ENCODE measurements at regions not wholly inside any gene's neighbourhood (a gene's known extent, or its start where the extent isn't known, plus 50 kb on each side); places are given as distances from the start of the nearest gene placed in this dataset.
"Not testable (repeated sequence)": the region's sequence is repeated elsewhere in the genome, so short reads cannot be mapped to it uniquely, and the experiment has no call there.

DNA sequence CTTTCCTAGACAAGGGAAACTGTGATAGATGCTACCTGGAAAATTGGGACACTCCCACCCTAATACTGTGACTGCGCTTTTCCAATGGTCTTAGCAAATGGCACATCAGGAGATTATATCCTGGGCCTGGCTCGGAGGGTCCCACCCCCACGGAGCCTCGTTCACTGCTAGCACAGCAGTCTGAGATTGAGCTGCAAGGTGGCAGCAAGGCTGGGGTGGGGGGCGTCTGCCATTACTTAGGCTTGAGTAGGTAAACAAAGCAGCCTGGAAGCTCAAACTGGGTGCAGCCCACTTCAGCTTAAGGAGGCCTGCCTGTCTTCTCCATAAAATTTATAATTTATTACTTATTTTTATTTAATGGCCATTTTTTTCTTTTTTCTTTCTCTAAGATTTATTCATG, 802.1 kb upstream of the SLC39A10 start (continued):
- TF ChIP-seq, protein P1, sequence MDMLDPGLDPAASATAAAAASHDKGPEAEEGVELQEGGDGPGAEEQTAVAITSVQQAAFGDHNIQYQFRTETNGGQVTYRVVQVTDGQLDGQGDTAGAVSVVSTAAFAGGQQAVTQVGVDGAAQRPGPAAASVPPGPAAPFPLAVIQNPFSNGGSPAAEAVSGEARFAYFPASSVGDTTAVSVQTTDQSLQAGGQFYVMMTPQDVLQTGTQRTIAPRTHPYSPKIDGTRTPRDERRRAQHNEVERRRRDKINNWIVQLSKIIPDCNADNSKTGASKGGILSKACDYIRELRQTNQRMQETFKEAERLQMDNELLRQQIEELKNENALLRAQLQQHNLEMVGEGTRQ (CRISPR knock-in tag; IDR thresholded peaks at IDR 0.05), result no peak
- TF ChIP-seq, protein P2, sequence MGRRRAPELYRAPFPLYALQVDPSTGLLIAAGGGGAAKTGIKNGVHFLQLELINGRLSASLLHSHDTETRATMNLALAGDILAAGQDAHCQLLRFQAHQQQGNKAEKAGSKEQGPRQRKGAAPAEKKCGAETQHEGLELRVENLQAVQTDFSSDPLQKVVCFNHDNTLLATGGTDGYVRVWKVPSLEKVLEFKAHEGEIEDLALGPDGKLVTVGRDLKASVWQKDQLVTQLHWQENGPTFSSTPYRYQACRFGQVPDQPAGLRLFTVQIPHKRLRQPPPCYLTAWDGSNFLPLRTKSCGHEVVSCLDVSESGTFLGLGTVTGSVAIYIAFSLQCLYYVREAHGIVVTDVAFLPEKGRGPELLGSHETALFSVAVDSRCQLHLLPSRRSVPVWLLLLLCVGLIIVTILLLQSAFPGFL (CRISPR knock-in tag; IDR thresholded peaks at IDR 0.05; ENCODE audit: borderline replicate concordance), result no peak
- TF ChIP-seq, protein P3, sequence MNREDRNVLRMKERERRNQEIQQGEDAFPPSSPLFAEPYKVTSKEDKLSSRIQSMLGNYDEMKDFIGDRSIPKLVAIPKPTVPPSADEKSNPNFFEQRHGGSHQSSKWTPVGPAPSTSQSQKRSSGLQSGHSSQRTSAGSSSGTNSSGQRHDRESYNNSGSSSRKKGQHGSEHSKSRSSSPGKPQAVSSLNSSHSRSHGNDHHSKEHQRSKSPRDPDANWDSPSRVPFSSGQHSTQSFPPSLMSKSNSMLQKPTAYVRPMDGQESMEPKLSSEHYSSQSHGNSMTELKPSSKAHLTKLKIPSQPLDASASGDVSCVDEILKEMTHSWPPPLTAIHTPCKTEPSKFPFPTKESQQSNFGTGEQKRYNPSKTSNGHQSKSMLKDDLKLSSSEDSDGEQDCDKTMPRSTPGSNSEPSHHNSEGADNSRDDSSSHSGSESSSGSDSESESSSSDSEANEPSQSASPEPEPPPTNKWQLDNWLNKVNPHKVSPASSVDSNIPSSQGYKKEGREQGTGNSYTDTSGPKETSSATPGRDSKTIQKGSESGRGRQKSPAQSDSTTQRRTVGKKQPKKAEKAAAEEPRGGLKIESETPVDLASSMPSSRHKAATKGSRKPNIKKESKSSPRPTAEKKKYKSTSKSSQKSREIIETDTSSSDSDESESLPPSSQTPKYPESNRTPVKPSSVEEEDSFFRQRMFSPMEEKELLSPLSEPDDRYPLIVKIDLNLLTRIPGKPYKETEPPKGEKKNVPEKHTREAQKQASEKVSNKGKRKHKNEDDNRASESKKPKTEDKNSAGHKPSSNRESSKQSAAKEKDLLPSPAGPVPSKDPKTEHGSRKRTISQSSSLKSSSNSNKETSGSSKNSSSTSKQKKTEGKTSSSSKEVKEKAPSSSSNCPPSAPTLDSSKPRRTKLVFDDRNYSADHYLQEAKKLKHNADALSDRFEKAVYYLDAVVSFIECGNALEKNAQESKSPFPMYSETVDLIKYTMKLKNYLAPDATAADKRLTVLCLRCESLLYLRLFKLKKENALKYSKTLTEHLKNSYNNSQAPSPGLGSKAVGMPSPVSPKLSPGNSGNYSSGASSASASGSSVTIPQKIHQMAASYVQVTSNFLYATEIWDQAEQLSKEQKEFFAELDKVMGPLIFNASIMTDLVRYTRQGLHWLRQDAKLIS (CRISPR knock-in tag; IDR thresholded peaks at IDR 0.05; ENCODE audit: borderline replicate concordance), result no peak
- TF ChIP-seq, protein P4, sequence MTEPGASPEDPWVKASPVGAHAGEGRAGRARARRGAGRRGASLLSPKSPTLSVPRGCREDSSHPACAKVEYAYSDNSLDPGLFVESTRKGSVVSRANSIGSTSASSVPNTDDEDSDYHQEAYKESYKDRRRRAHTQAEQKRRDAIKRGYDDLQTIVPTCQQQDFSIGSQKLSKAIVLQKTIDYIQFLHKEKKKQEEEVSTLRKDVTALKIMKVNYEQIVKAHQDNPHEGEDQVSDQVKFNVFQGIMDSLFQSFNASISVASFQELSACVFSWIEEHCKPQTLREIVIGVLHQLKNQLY (CRISPR knock-in tag; IDR thresholded peaks at IDR 0.05), result no peak
- no peak for TF ChIP-seq ATF1 (CRISPR knock-in tag; IDR thresholded peaks at IDR 0.05)

DNA sequence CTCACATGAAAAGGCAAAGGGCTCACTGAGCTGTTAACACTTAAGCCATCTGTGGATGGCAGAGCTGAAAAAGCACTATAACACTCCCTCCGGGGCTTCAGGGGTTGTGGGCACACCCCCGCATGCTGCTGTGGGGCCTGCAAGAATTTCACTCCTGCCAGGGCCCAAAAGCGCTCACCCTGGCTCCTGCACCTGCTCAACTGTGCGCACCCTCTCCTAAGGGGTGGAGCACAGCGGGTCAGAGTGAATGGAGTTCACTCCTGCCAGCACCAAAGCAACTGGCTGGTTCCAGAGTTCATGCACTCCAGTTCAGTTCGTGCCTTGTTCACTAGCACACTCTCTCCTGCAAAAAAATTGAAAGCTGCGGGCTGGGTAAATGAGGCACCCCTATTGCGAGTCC, 814.2 kb upstream of the SLC39A10 start:
- no peaks in the 10 kb centered on the region for H3K9me3 Mint-ChIP-seq
- no peak overlapping the region for H3K4me3 Mint-ChIP-seq
- H3K36me3 Mint-ChIP-seq, result no peaks in the 10 kb centered on the region
- no peak overlapping the region for H3K27ac Mint-ChIP-seq
- no peak for DNase-seq (ENCODE audit: low spot score)
- H3K27me3 Mint-ChIP-seq (ENCODE audit: low read depth), result no peaks in the 10 kb centered on the region
- CTCF ChIA-PET, result interaction anchor here (2.0 kb wide), 1 partner anchor 24 kb away, joined by 5 read pairs; no protein-coding TSS in a partner anchor
- POLR2A ChIA-PET, result no interaction called here
- no peaks in the 10 kb centered on the region for H3K4me1 Mint-ChIP-seq
- ATAC-seq, result peak; percentile 57
- TF ChIP-seq IRF2 (CRISPR knock-in tag; IDR thresholded peaks at IDR 0.05; ENCODE audit: borderline replicate concordance, low read depth) (no peak), CREM (CRISPR knock-in tag; IDR thresholded peaks at IDR 0.05) (no peak), SOX15 (CRISPR knock-in tag; IDR thresholded peaks at IDR 0.05) (no peak), CBFB (CRISPR knock-in tag; IDR thresholded peaks at IDR 0.05; ENCODE audit: low read depth) (no peak), ZNF138 (CRISPR knock-in tag; conservative IDR thresholded peaks at IDR 0.05) (no peak), RORB (CRISPR knock-in tag; IDR thresholded peaks at IDR 0.05) (no peak)
- TF ChIP-seq, protein P5, sequence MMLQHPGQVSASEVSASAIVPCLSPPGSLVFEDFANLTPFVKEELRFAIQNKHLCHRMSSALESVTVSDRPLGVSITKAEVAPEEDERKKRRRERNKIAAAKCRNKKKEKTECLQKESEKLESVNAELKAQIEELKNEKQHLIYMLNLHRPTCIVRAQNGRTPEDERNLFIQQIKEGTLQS (CRISPR knock-in tag; conservative IDR thresholded peaks at IDR 0.05), result no peak
- TF ChIP-seq, protein P6, sequence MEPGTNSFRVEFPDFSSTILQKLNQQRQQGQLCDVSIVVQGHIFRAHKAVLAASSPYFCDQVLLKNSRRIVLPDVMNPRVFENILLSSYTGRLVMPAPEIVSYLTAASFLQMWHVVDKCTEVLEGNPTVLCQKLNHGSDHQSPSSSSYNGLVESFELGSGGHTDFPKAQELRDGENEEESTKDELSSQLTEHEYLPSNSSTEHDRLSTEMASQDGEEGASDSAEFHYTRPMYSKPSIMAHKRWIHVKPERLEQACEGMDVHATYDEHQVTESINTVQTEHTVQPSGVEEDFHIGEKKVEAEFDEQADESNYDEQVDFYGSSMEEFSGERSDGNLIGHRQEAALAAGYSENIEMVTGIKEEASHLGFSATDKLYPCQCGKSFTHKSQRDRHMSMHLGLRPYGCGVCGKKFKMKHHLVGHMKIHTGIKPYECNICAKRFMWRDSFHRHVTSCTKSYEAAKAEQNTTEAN (CRISPR knock-in tag; IDR thresholded peaks at IDR 0.05), result no peak

DNA sequence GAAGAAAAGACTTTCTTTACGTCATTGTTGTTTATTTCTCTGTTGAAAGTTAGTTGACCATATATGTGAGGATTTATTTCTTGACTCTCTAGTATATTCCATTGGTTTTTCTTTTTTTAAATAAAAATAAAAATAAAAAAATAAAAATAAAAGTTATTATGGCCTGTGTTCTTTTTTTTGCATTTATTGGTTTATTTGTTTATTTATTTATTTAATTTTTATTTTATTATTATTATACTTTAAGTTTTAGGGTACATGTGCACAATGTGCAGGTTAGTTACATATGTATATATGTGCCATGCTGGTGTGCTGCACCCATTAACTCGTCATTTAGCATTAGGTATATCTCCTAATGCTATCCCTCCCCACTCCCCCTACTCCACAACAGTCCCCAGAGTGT, 822.7 kb upstream of the SLC39A10 start:
- H3K27me3 Mint-ChIP-seq (ENCODE audit: low read depth); ATAC-seq; CTCF ChIA-PET; H3K36me3 Mint-ChIP-seq; H3K4me3 Mint-ChIP-seq; H3K4me1 Mint-ChIP-seq; H3K27ac Mint-ChIP-seq; DNase-seq (ENCODE audit: low spot score); H3K9me3 Mint-ChIP-seq; POLR2A ChIA-PET: not testable (repeated sequence)
- peak; percentile 91 for TF ChIP-seq HMGA2 (CRISPR knock-in tag; IDR thresholded peaks at IDR 0.05)

Data from WTC11 (cell line).